ENCODE measurements at regions not wholly inside any gene's neighbourhood (a gene's known extent, or its start where the extent isn't known, plus 50 kb on each side); places are given as distances from the start of the nearest gene placed in this dataset.

- Histone ChIP-seq H3K4me1 (ENCODE audit: control insufficient read depth in 2 of 2, insufficient read depth in 2 of 2, low read length in 2 of 2) (no peaks in the 10 kb centered on the region), H3K36me3 (ENCODE audit: control insufficient read depth in 2 of 3, insufficient read depth in 3 of 3, low read length in 3 of 3) (no peaks in the 10 kb centered on the region), H3K27me3 (ENCODE audit: control insufficient read depth in 2 of 2, insufficient read depth in 2 of 2, low read length in 2 of 2) (no peaks in the 10 kb centered on the region), H3K9me3 (ENCODE audit: control insufficient read depth in 2 of 3, low read length in 3 of 3) (no peaks in the 10 kb centered on the region), H3K4me3 (ENCODE audit: low read length) (no peak overlapping the region), H3K27ac (ENCODE audit: low read depth, low read length) (no peak overlapping the region)
- ChIA-PET POLR2A (no interaction called here), CTCF (no interaction called here)
- intact Hi-C loops (cut with micrococcal nuclease), result no loop called here
- Mint-ChIP-seq H3K9me3 (peaks cover 2 to 35% (median 13%) of the 10 kb centered on the region in 11 donors), H3K27me3 (peaks cover 19 to 45% (median 28%) of the 10 kb centered on the region in 5 donors), H3K27ac (no peak overlapping the region), H3K4me1 (no peaks in the 10 kb centered on the region), H3K36me3 (peaks cover 0 to 9% (median 5%) of the 10 kb centered on the region in 5 donors), H3K4me3 (no peak overlapping the region)
- DNase-seq, result no peak
- no peak for ATAC-seq
Measured at GRCh38 chr21:38144193-38144592, 112.6 kb upstream of the KCNJ15 start.

DNA sequence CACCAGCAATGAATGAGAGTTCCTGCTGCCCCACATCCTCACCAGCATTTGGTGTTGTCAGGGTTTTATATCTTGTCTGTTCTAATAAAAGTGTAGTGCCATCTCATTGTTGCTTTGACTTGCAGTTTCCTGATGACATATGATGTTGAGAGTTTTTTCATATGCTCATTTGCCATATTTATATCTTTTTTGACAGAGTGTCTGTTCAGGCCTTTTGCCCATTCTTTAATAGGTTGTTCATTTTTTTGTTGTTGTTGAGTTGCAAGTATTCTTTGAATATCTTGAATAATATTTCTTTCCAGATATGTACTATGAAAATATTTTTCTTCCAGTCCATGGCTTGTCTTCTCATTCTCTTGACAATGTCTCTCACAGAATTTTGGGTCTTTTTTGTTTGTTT, 111.7 kb upstream of the KCNJ15 start:
- no peaks in the 10 kb centered on the region for H3K4me1 ChIP-seq (ENCODE audit: control insufficient read depth in 2 of 2, insufficient read depth in 2 of 2, low read length in 2 of 2)
- Mint-ChIP-seq H3K4me3 (no peak overlapping the region), H3K27me3 (peaks cover 18 to 47% (median 23%) of the 10 kb centered on the region in 5 donors), H3K9me3 (peaks cover 5 to 35% (median 13%) of the 10 kb centered on the region in 11 donors), H3K27ac (no peak overlapping the region), H3K36me3 (peaks cover 0 to 9% (median 5%) of the 10 kb centered on the region in 5 donors), H3K4me1 (no peaks in the 10 kb centered on the region)
- no peaks in the 10 kb centered on the region for H3K9me3 ChIP-seq (ENCODE audit: control insufficient read depth in 2 of 3, low read length in 3 of 3)
- intact Hi-C loops (cut with micrococcal nuclease), result no loop called here
- no peaks in the 10 kb centered on the region for H3K27me3 ChIP-seq (ENCODE audit: control insufficient read depth in 2 of 2, insufficient read depth in 2 of 2, low read length in 2 of 2)
- ATAC-seq (no peak), DNase-seq (no peak)
- H3K27ac ChIP-seq (ENCODE audit: low read depth, low read length), result no peak overlapping the region
- no peaks in the 10 kb centered on the region for H3K36me3 ChIP-seq (ENCODE audit: control insufficient read depth in 2 of 3, insufficient read depth in 3 of 3, low read length in 3 of 3)
- H3K4me3 ChIP-seq (ENCODE audit: low read length), result no peak overlapping the region
- POLR2A ChIA-PET, result no interaction called here
- CTCF ChIA-PET, result no interaction called here

GRCh38 chr21:38147391-38147790, 109.4 kb upstream of the KCNJ15 start:
- Mint-ChIP-seq H3K4me1 (no peaks in the 10 kb centered on the region), H3K27ac (no peak overlapping the region), H3K4me3 (no peak overlapping the region), H3K36me3 (peaks cover 0 to 5% (median 0%) of the 10 kb centered on the region in 5 donors), H3K27me3 (peaks cover 16 to 47% (median 28%) of the 10 kb centered on the region in 5 donors), H3K9me3 (peaks cover 3 to 28% (median 9%) of the 10 kb centered on the region in 11 donors)
- CTCF ChIA-PET, result interaction anchor here (0.6 to 1.3 kb wide), 4 partner anchors 9 to 571 kb away, joined by 3 to 8 read pairs (median 3); no protein-coding TSS in a partner anchor
- H3K4me1 ChIP-seq (ENCODE audit: control insufficient read depth in 2 of 2, insufficient read depth in 2 of 2, low read length in 2 of 2), result no peaks in the 10 kb centered on the region
- H3K4me3 ChIP-seq (ENCODE audit: low read length), result no peak overlapping the region
- H3K9me3 ChIP-seq (ENCODE audit: control insufficient read depth in 2 of 3, low read length in 3 of 3), result no peaks in the 10 kb centered on the region
- DNase-seq (no peak), ATAC-seq (no peak)
- POLR2A ChIA-PET, result no interaction called here
- H3K36me3 ChIP-seq (ENCODE audit: control insufficient read depth in 2 of 3, insufficient read depth in 3 of 3, low read length in 3 of 3), result no peaks in the 10 kb centered on the region
- intact Hi-C loops (cut with micrococcal nuclease), result no loop called here
- H3K27me3 ChIP-seq (ENCODE audit: control insufficient read depth in 2 of 2, insufficient read depth in 2 of 2, low read length in 2 of 2), result no peaks in the 10 kb centered on the region
- no peak overlapping the region for H3K27ac ChIP-seq (ENCODE audit: low read depth, low read length)

GRCh38 chr21:38148046-38148445, 108.7 kb upstream of the KCNJ15 start:
- peaks cover 3 to 22% (median 9%) of the 10 kb centered on the region in 11 donors for H3K9me3 Mint-ChIP-seq
- Histone ChIP-seq H3K9me3 (ENCODE audit: control insufficient read depth in 2 of 3, low read length in 3 of 3) (no peaks in the 10 kb centered on the region), H3K27me3 (ENCODE audit: control insufficient read depth in 2 of 2, insufficient read depth in 2 of 2, low read length in 2 of 2) (no peaks in the 10 kb centered on the region), H3K4me1 (ENCODE audit: control insufficient read depth in 2 of 2, insufficient read depth in 2 of 2, low read length in 2 of 2) (no peaks in the 10 kb centered on the region), H3K36me3 (ENCODE audit: control insufficient read depth in 2 of 3, insufficient read depth in 3 of 3, low read length in 3 of 3) (no peaks in the 10 kb centered on the region), H3K4me3 (ENCODE audit: low read length) (no peak overlapping the region), H3K27ac (ENCODE audit: low read depth, low read length) (no peak overlapping the region)
- no peak for ATAC-seq
- no peak overlapping the region for H3K27ac Mint-ChIP-seq
- no peaks in the 10 kb centered on the region for H3K4me1 Mint-ChIP-seq
- ChIA-PET CTCF (interaction anchor here (0.6 to 1.3 kb wide), 3 partner anchors 8 to 16 kb away, joined by 3 to 8 read pairs (median 3); no protein-coding TSS in a partner anchor), POLR2A (no interaction called here)
- no peak for DNase-seq
- peaks cover 0 to 5% (median 0%) of the 10 kb centered on the region in 5 donors for H3K36me3 Mint-ChIP-seq
- H3K27me3 Mint-ChIP-seq, result peaks cover 16 to 45% (median 30%) of the 10 kb centered on the region in 5 donors
- H3K4me3 Mint-ChIP-seq, result no peak overlapping the region
- intact Hi-C loops (cut with micrococcal nuclease), result no loop called here

GRCh38 chr21:38151021-38151645, 105.7 kb upstream of the KCNJ15 start:
- Mint-ChIP-seq H3K4me1 (no peaks in the 10 kb centered on the region), H3K9me3 (peaks cover 0 to 3% (median 0%) of the 10 kb centered on the region in 11 donors), H3K27ac (no peak overlapping the region), H3K27me3 (peaks cover 19 to 53% (median 43%) of the 10 kb centered on the region in 5 donors), H3K36me3 (no peaks in the 10 kb centered on the region), H3K4me3 (no peak overlapping the region)
- CTCF ChIA-PET, result no interaction called here
- intact Hi-C loops (cut with micrococcal nuclease), result loop anchor here in 1 of 2 donors (5.0 kb wide), 1 partner anchor 379 kb away; no protein-coding TSS in a partner anchor
- Histone ChIP-seq H3K27ac (ENCODE audit: low read depth, low read length) (no peak overlapping the region), H3K4me1 (ENCODE audit: control insufficient read depth in 2 of 2, insufficient read depth in 2 of 2, low read length in 2 of 2) (no peaks in the 10 kb centered on the region), H3K36me3 (ENCODE audit: control insufficient read depth in 2 of 3, insufficient read depth in 3 of 3, low read length in 3 of 3) (no peaks in the 10 kb centered on the region), H3K27me3 (ENCODE audit: control insufficient read depth in 2 of 2, insufficient read depth in 2 of 2, low read length in 2 of 2) (no peaks in the 10 kb centered on the region), H3K4me3 (ENCODE audit: low read length) (no peak overlapping the region), H3K9me3 (ENCODE audit: control insufficient read depth in 2 of 3, low read length in 3 of 3) (no peaks in the 10 kb centered on the region)
- DNase-seq (no peak), ATAC-seq (no peak)
- POLR2A ChIA-PET, result no interaction called here

GRCh38 chr21:38156200-38156599, 100.6 kb upstream of the KCNJ15 start:
- ChIA-PET CTCF (interaction anchor here (0.9 to 4.9 kb wide), 3 partner anchors 8 to 200 kb away, joined by 3 to 30 read pairs (median 3); no protein-coding TSS in a partner anchor), POLR2A (no interaction called here)
- H3K36me3 Mint-ChIP-seq, result no peaks in the 10 kb centered on the region

GRCh38 chr21:38159355-38159754, 97.4 kb upstream of the KCNJ15 start:
- ATAC-seq, result peak; percentile 54
- no peaks in the 10 kb centered on the region for H3K9me3 Mint-ChIP-seq

More at GRCh38 chr21:38156200-38156599, 100.6 kb upstream of the KCNJ15 start:
- DNase-seq, result no peak
- Histone ChIP-seq H3K36me3 (ENCODE audit: control insufficient read depth in 2 of 3, insufficient read depth in 3 of 3, low read length in 3 of 3) (no peaks in the 10 kb centered on the region), H3K9me3 (ENCODE audit: control insufficient read depth in 2 of 3, low read length in 3 of 3) (no peaks in the 10 kb centered on the region), H3K4me3 (ENCODE audit: low read length) (no peak overlapping the region), H3K27me3 (ENCODE audit: control insufficient read depth in 2 of 2, insufficient read depth in 2 of 2, low read length in 2 of 2) (no peaks in the 10 kb centered on the region), H3K4me1 (ENCODE audit: control insufficient read depth in 2 of 2, insufficient read depth in 2 of 2, low read length in 2 of 2) (no peaks in the 10 kb centered on the region), H3K27ac (ENCODE audit: low read depth, low read length) (no peak overlapping the region)
- intact Hi-C loops (cut with micrococcal nuclease), result no loop called here
- Mint-ChIP-seq H3K27me3 (peaks cover 16 to 48% (median 43%) of the 10 kb centered on the region in 5 donors), H3K4me1 (no peaks in the 10 kb centered on the region), H3K4me3 (no peak overlapping the region), H3K27ac (no peak overlapping the region), H3K9me3 (no peaks in the 10 kb centered on the region)
- no peak for ATAC-seq

More at GRCh38 chr21:38159355-38159754, 97.4 kb upstream of the KCNJ15 start:
- ChIA-PET CTCF (interaction anchor here (0.7 to 4.9 kb wide), 6 partner anchors 9 to 197 kb away, joined by 3 to 30 read pairs (median 4); no protein-coding TSS in a partner anchor), POLR2A (no interaction called here)
- Histone ChIP-seq H3K27me3 (ENCODE audit: control insufficient read depth in 2 of 2, insufficient read depth in 2 of 2, low read length in 2 of 2) (no peaks in the 10 kb centered on the region), H3K4me3 (ENCODE audit: low read length) (no peak overlapping the region), H3K4me1 (ENCODE audit: control insufficient read depth in 2 of 2, insufficient read depth in 2 of 2, low read length in 2 of 2) (no peaks in the 10 kb centered on the region), H3K9me3 (ENCODE audit: control insufficient read depth in 2 of 3, low read length in 3 of 3) (no peaks in the 10 kb centered on the region), H3K27ac (ENCODE audit: low read depth, low read length) (no peak overlapping the region), H3K36me3 (ENCODE audit: control insufficient read depth in 2 of 3, insufficient read depth in 3 of 3, low read length in 3 of 3) (no peaks in the 10 kb centered on the region)
- Mint-ChIP-seq H3K4me1 (no peaks in the 10 kb centered on the region), H3K4me3 (no peak overlapping the region), H3K27ac (no peak overlapping the region), H3K36me3 (no peaks in the 10 kb centered on the region), H3K27me3 (peaks cover 19 to 32% (median 20%) of the 10 kb centered on the region in 5 donors)
- intact Hi-C loops (cut with micrococcal nuclease), result loop anchor here (1.0 kb wide), 3 partner anchors 60 to 197 kb away; no protein-coding TSS in a partner anchor
- peak; percentile 23 to 68 (median 54) for DNase-seq
